ENCODE measurements at regions not wholly inside any gene's neighbourhood (a gene's known extent, or its start where the extent isn't known, plus 50 kb on each side); places are given as distances from the start of the nearest gene placed in this dataset.
"Not testable (repeated sequence)": the region's sequence is repeated elsewhere in the genome, so short reads cannot be mapped to it uniquely, and the experiment has no call there.

DNA sequence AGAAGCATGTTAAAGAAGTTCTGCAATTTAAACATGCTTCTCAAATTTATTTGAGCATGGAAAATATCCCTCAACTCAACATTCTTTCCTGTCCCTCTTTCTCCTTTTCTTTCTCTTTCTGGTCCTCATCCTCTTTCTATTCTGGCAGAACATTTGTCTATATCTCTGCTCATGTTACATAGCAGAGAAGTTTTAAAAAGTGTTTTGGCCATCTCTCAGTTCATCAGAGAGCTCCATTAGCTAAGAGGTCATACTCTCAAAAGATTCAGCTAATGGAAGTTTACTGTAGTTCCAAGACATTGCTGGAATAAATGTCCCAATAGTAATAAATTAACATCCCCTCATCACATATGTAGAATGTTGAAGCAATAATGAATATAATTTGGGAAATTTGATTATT lies 53.5 kb downstream of the XCL2 start:
- TF ChIP-seq, protein P1, sequence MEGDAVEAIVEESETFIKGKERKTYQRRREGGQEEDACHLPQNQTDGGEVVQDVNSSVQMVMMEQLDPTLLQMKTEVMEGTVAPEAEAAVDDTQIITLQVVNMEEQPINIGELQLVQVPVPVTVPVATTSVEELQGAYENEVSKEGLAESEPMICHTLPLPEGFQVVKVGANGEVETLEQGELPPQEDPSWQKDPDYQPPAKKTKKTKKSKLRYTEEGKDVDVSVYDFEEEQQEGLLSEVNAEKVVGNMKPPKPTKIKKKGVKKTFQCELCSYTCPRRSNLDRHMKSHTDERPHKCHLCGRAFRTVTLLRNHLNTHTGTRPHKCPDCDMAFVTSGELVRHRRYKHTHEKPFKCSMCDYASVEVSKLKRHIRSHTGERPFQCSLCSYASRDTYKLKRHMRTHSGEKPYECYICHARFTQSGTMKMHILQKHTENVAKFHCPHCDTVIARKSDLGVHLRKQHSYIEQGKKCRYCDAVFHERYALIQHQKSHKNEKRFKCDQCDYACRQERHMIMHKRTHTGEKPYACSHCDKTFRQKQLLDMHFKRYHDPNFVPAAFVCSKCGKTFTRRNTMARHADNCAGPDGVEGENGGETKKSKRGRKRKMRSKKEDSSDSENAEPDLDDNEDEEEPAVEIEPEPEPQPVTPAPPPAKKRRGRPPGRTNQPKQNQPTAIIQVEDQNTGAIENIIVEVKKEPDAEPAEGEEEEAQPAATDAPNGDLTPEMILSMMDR (IDR thresholded peaks at IDR 0.05; ENCODE audit: extremely low read depth, missing control alignments): no peak
- DNase-seq (ENCODE audit: low spot score): no peak

DNA sequence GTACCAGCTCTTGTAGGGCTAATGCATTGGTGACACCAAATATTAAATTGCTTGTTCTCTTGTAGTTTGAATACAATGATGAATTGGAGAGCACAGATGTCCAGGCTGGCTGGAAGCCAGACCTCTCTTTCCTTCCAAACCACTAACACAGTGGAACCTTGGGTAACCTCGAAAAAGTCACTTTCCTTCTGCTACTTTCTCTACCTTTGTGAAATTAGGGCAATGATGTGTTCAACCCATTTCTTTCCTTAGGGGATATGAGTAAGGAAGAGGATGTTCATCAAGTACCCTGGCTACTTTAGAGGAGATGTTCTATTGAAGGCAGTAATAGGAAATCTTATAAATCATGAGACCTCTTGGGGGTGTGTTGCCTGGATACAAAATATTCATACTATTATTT lies 55.7 kb downstream of the XCL2 start:
- no peak for DNase-seq (ENCODE audit: low spot score)
- TF ChIP-seq, protein P1 (IDR thresholded peaks at IDR 0.05; ENCODE audit: extremely low read depth, missing control alignments): no peak

DNA sequence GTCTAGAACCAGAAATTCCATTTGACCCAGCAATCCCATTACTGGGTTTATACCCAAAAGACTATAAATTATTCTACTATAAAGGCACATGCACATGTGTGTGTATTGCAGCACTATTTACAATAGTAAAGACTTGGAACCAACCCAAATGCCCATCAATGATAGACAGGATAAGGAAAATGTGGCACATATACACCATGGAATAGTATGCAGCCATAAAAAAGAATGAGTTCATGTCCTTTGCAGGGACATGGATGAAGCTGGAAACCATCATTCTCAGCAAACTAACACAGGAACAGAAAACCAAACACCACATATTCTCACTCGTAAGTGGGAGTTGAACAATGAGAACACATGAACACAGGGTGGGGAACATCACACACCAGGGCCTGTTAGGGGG lies 57.0 kb downstream of the XCL2 start:
- DNase-seq (ENCODE audit: low spot score): not testable (repeated sequence)

DNA sequence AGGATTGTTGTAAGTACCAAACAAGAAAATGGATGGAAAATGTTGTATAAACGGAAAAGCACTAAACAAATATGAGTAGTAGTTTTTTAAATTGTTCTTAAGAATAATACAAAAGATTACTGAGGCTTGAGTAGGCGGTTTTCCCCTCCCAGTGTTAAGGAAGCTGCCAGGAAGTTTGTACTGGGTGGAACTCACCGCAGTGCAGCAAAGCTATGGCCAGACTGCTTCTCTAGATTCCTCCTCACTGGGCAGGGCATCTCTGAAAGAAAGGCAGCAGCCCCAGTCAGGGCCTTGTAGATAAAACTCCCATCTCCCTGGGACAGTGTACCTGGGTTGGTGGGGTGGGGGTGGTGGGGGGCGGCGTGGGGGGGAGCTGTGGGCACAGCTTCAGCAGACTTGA lies 58.7 kb downstream of the XCL2 start:
- DNase-seq (ENCODE audit: low spot score): no peak
- TF ChIP-seq, protein P1 (IDR thresholded peaks at IDR 0.05; ENCODE audit: extremely low read depth, missing control alignments): no peak

DNA sequence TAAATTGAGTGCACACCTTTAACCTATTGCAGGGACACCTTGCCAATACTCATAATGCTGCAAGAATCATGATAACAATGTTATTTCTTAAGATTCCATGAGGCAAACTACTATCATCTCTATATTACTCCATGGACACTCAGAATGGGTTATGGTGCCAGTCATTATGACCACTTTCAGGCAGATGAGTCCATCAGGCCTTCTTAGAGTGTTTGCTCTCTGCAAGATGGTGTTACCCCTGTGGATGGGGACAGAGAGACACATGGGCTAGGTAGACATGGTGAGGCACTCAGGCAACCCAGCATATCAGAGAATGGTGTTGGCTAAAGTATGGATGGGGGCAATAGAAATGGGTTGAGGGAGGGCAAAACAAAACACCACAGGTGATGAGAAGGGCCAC lies 59.7 kb downstream of the XCL2 start:
- TF ChIP-seq, protein P1 (IDR thresholded peaks at IDR 0.05; ENCODE audit: extremely low read depth, missing control alignments): no peak
- no peak for DNase-seq (ENCODE audit: low spot score)

DNA sequence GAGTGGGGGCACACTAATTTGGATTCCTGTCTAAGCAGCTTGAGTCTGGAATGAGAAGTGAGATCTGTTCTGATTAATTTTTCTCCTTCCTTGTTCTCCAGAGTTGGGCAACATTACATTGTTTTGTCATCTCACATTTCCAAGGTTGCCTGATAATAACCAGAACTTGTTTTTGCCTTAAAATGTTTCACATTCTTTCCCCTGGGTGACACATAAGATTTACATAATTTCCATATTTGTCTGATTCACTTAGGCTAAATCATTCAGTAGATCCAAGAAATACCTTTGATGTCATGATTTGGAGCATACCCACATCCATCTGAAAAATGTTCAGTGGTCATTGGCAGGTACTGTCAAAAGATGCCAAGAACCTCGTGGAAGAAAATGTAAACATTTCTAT lies 60.3 kb downstream of the XCL2 start:
- no peak for DNase-seq (ENCODE audit: low spot score)
- TF ChIP-seq, protein P1 (IDR thresholded peaks at IDR 0.05; ENCODE audit: extremely low read depth, missing control alignments): no peak

DNA sequence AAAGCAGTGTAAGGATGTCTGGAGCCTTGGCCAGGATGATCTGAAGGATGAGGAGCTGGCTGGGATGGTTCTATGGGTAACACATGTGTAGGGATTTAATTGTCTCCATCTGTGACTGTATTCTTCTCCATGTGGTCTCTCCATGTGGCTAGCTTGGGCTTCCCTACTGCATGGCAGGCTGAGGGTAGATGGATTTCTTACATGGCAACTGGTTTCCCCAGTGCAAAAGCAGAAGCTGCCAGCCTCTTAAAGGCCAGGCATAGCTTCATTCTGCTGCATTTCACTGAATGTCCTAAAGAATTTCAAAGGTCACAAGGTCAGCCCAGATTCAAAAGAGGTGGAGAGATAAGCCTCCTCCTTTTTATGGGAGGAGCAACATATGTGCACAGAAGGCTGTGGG lies 61.7 kb downstream of the XCL2 start:
- DNase-seq (ENCODE audit: low spot score): no peak
- TF ChIP-seq, protein P1 (IDR thresholded peaks at IDR 0.05; ENCODE audit: extremely low read depth, missing control alignments): no peak

DNA sequence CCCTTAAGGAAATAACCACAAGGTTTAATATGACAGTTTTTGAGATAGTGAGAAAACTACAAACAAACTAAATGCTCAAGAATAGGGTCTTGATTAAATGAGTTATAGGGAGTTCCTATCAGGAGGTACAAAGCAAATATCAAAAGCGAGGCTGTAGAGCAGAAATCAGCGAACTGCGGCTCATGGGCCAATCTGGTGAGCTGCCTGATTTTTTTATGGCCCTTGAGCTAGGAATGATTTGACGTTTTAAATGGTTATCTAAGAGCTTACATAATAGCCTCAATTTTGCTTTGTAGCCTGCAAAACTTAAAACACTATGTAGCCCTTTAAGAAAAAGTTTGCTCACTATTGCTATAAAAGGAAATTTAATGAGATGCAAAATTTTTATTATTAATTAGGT lies 62.2 kb downstream of the XCL2 start:
- DNase-seq (ENCODE audit: low spot score): no peak
- TF ChIP-seq, protein P1 (IDR thresholded peaks at IDR 0.05; ENCODE audit: extremely low read depth, missing control alignments): no peak
